Right kidney (tissue), 1 donor: ENCODE measurements at regions not wholly inside any gene's neighbourhood (a gene's known extent, or its start where the extent isn't known, plus 50 kb on each side); places are given as distances from the start of the nearest gene placed in this dataset.
"Not testable (repeated sequence)": the region's sequence is repeated elsewhere in the genome, so short reads cannot be mapped to it uniquely, and the experiment has no call there.

Experiments used
- DNase-seq: peaks from one replicate; pipeline ENCODE4 v3.0.0-alpha.2; 2016

- DNase-seq = no peak
These were observed 185.8 kb downstream of the B3GLCT start for GRCh38 chr13:31385540-31385939.

DNA sequence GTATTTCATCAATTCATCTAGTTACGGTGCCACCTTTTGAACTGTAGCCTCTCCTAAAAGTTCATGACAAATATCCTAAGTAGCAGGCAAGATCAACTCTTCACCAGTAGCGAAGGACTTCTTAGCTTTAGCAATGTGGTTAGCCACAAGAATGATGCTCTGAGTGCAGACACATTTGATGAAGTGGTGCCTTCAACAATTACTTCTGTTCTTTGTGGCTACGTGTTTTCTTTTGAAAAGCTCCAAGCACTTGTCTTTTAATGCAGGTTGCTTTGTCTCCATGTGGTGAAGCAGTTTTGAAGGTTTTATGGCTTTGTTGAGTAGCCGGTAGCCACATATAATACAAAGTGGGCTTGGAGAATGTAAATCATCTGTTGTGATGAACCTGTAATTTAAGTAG is 194.7 kb downstream of the B3GLCT start:
- no peak for DNase-seq

GRCh38 chr13:31395090-31395489 is 195.3 kb downstream of the B3GLCT start:
- no peak for DNase-seq

GRCh38 chr13:31399690-31400089 is 199.9 kb downstream of the B3GLCT start:
- no peak for DNase-seq

DNA sequence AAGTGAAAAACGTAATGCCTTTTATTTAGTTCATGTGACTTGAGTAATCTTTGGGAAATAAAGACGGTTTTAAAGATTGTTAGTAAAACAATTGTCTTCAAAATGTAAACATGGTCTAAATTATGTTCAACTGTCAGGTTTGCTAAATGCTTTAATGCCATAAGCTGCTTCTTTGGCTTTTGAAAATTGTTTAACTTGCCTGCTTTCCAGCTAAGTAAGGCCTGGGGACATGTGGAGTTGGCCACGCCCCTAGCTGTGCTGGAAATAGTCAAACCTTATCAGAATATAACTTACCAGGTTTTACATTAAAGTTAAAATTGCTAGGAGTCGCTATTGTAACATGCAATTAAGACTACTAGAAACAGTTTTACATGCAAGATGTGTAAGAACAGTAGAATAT is 203.9 kb downstream of the B3GLCT start:
- not testable (repeated sequence) for DNase-seq

- no peak for DNase-seq
These were observed 209.2 kb downstream of the B3GLCT start for GRCh38 chr13:31408927-31409326.

GRCh38 chr13:31409678-31410356 is 210.0 kb downstream of the B3GLCT start:
- DNase-seq = no peak

GRCh38 chr13:31413516-31413915 is 213.7 kb downstream of the B3GLCT start:
- DNase-seq = no peak

DNA sequence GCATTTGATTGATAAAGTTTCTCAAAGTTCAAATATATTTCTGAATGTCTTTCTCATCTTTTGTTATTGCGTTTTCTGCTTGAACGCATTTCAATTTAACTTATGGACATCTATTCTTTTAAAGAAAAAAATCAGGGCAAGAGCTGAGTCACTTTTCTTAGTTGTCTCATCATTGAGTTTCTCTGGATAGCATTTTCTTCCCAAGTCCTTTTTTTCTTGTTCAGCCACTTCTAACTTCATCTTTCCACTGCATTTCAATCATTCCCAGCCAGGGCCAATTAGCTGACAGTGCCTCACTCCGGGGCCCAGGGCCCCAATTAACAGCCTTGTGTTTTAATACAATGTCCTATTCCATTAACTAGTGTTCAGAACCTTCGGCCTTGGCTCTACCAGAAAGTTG is 216.3 kb downstream of the B3GLCT start:
- no peak for DNase-seq

DNA sequence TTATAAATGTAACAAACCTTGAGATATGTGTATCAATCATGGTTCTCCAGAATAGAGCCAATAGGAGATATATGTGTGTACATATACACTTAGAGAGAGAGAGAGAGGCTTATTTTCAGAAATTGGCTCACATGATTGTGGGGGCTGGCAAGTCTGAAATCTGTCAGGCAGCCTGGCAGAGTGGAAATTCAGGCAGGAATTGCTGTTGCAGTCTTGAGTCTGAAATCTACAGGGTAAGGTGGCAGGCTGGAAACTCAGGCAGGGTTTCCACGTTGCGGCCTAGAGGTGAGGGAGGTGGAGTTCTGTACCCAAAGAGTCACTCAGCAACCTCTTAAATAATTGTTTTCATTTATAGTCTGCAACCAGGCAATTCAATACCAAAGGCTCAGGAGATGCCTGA is 218.4 kb downstream of the B3GLCT start:
- no peak for DNase-seq

- DNase-seq = no peak
These were observed 222.0 kb downstream of the B3GLCT start for GRCh38 chr13:31421756-31422155.

GRCh38 chr13:31424130-31424729 is 224.5 kb downstream of the B3GLCT start:
- peak; percentile 39 for DNase-seq

DNA sequence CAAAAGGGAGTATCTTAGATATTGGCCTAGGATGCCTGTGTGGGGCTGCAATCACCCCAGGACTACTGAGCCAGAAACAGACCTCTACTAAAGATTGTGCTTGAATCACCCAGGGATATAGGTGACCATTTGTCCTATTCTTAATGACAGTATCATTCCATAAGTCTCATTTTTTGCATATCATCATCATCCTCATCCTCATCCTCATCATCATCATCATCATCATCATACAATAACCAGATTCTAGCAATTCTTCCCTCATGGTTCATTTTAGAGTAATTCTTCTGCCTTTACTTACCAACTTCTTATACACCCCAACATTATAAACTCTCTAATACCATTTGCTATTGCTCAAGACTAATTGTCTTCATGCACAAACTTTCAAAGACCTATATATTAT is 226.6 kb downstream of the B3GLCT start:
- no peak for DNase-seq

DNA sequence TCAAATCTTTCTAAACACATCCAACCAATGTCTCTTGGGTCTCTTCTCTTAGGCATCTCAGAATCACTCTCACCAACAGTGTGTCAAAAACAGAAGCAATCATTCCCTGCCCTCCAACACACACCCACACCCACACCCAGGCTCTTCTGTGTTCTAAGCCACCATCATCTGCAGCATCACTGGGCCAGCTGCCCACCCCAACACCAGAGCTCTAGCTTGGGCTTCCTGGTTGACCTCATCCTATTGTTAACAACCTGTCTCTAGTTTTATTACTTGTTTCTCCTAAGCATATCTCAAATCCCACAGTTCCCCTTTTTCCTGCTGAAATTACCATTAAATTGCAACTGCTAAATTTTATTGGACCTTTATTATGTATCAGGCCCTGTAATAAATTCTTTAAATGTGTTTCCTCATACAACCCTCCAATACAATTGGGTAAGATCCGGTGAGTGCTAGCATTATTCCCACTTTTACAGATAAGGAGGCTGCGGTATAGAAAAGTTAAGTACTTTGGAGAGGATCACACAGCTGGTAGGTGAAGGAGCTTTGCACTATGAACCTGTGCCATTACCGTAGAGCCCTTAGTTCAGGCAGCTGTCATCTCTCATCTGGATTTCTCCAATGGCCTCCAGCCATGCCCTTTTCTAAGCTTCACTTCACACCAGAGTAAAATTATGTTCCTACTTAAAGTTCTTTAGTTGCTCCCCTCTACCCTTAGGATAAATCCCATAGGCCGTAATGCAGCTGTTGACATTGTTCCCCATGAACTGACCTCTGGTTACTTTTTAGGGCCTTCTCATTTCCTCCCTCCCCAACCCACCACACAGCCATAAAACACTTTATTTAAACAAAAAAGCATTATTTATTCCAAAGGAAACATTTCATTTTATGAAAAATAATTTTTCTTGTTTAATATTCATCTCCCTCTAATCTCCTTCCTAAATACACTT is 227.7 kb downstream of the B3GLCT start:
- DNase-seq = peak; percentile 20

DNA sequence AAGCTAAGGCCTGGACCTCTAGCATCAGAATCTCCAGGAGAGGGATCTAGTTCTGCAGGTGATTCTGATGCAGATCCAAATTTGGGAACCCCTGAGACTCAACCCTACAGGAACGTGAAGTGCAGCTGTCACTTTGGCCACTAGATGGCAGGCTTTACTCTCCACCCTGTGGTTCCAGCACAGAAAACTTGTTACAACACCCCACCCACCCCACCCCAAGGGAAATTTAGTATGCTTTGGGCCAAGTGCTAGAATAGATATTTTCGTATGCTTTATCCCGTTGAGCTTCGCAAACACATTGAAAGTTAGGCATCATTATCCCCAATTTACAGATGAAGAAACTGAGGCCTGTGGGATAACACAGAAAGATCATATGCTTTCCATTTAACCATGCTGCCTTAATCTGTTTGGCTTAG is 232.0 kb downstream of the B3GLCT start:
- DNase-seq = no peak

GRCh38 chr13:31433207-31433606 is 233.4 kb downstream of the B3GLCT start:
- no peak for DNase-seq

- DNase-seq = no peak
These were observed 234.0 kb downstream of the B3GLCT start for GRCh38 chr13:31433746-31434145.

DNA sequence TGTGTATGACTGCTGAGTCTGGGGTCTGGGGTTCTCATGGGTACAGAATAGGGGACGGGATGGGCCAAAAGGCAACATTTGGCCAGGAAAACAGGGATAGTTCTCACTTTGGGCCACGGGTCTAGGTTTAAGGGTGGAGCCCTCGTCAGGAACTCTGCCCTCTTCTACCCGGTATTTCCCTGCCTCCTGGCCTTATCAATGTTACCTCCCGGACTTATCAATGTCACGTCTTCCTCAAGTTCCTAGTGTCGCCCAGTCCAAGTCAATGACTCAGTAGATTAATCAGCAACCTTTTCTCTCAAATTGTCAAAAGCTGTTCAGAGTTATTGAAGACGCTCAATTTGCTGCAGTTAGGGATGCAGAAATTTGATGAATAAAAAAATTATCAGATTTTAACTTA is 234.8 kb downstream of the B3GLCT start:
- DNase-seq = no peak

DNA sequence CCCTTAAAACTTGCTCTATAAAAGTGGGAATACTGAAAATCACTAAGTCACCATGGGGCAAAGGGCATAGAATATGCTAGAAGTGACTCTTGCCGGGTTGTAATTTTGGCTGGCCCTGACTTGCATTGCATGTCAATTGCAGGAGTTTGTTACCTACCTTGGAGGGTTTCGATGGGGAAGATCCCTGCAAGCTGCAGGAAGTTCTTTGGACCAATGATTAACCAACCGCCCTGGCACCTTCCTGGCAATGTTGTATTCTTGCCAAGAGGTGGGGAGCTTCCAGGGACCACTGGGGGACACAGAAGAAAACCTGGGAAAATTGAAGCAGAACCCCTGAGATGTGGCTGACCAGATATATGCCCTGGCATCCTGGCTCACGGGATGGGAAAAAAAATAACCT is 235.8 kb downstream of the B3GLCT start:
- DNase-seq = no peak

DNA sequence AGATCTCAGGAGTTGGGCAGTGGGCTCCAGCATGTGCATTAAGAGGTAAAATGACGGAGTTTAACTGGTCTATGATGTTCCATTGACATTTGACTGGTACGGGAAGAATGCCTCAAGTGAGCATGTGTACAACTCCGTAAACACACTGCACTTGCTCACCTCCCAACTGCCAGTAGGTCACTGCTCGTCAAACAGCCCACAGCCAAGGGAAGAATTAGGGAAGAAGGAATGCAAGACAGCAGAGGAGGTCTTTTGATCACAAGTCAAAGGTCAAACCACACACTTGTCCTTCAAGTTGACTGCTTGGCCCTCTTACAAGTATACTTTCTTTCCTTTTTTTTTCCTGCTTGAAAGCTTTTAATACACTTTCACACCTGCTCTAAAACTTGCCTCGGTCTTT is 236.7 kb downstream of the B3GLCT start:
- no peak for DNase-seq

DNA sequence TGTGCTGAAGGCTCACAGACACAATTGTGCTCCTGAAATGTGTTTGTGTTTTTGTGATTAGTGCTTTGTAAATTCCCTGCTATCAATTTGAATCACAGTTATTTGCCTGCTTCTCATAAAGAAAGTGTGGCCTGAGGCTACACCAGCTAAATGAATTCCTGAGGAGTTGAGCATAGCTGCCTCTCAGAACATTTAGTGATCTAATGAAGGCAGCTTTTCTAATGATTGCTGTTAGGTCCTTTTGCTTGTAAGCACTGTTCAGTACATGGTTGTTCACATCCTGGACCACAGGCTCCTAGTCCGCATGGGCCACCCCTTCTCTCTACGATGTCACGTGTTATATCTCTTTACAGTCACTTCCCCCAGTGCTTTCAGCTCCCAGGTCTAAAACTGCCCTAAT is 238.2 kb downstream of the B3GLCT start:
- DNase-seq = no peak

- DNase-seq = no peak
These were observed 240.4 kb downstream of the B3GLCT start for GRCh38 chr13:31440132-31440531.

DNA sequence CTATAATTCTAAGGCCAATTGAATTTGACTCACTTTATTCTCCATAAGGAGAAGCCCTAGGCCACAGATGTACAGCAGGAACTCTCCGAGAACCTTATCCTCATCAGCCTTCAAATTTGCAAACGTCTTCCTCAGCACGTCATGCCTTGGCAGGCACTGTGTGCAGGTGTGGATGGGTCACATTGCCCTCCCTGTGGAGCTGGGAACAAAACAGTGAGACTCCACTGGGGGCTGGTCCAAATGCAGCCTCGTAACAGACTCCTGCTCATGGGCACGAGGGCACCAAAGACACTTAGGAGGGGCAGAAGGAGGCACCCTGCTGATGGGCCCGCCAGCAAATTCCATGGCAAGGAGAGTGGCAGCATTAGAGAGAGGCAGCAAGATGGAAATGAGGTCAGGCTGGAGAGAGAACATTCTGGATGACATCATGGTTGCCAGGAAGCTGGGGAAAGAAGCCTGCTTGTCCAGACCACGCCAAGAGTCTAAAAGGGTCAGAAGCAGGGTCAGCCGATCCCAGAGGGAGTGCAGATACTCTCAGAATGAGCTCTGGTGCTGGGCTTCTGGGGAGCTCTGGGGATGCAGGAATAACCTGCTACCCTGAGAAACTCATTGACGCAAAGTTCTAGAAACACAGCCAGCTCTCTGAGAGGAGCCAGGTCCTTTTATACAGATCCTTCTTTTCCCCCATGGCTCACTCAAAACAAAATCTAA is 242.2 kb downstream of the B3GLCT start:
- no peak for DNase-seq
